H9 (cell line): ENCODE measurements at regions not wholly inside any gene's neighbourhood (a gene's known extent, or its start where the extent isn't known, plus 50 kb on each side); places are given as distances from the start of the nearest gene placed in this dataset.

Source experiments
- DNase-seq: peaks from one replicate; pipeline ENCODE4 v3.0.0-alpha.2; 2017
- H2AFZ ChIP-seq: one replicate; pipeline ENCODE4 v1.6.1; 2013; ENCODE audit warnings: mild to moderate bottlenecking, low read length, control low read depth, moderate library complexity
- H2AK5ac ChIP-seq: 2 replicates; pipeline ENCODE4 v1.6.1; 2013; ENCODE audit warnings: low read length, control low read depth, mixed read lengths; ENCODE audit not compliant: insufficient read length
- H2BK120ac ChIP-seq: one replicate; pipeline ENCODE4 v1.6.1; 2013; ENCODE audit warnings: low read depth, mild to moderate bottlenecking, low read length, control low read depth, inconsistent platforms; ENCODE audit not compliant: poor library complexity, severe bottlenecking
- H2BK12ac ChIP-seq: 2 replicates; pipeline ENCODE4 v1.6.1; 2013; ENCODE audit warnings: low read length, control low read depth, mixed read lengths, low read depth; ENCODE audit not compliant: insufficient read length
- H2BK15ac ChIP-seq: 2 replicates; pipeline ENCODE4 v1.6.1; 2013; ENCODE audit warnings: low read depth, low read length, control low read depth
- H2BK20ac ChIP-seq: one replicate; pipeline ENCODE4 v1.6.1; 2013; ENCODE audit warnings: low read depth, mild to moderate bottlenecking, low read length, control low read depth, inconsistent platforms; ENCODE audit not compliant: poor library complexity, severe bottlenecking
- H2BK5ac ChIP-seq: 2 replicates; pipeline ENCODE4 v1.6.1; 2013; ENCODE audit warnings: low read length, control low read depth, mixed read lengths; ENCODE audit not compliant: insufficient read length
- H3K14ac ChIP-seq: 2 replicates; pipeline ENCODE4 v1.6.1; 2013; ENCODE audit warnings: low read length, control low read depth; ENCODE audit not compliant: insufficient read depth
- H3K18ac ChIP-seq: 2 replicates; pipeline ENCODE4 v1.6.1; 2013; ENCODE audit warnings: low read depth, mild to moderate bottlenecking, mixed read lengths, low read length, control low read depth; ENCODE audit not compliant: insufficient read length
- H3K23ac ChIP-seq: 2 replicates; pipeline ENCODE4 v1.6.1; 2013; ENCODE audit warnings: low read length, control low read depth, mixed read lengths, low read depth; ENCODE audit not compliant: insufficient read length
- H3K23me2 ChIP-seq: 2 replicates; pipeline ENCODE4 v1.6.1; 2013; ENCODE audit warnings: low read depth, mild to moderate bottlenecking, mixed read lengths, low read length, control low read depth; ENCODE audit not compliant: insufficient read length, poor library complexity, severe bottlenecking
- H3K27ac ChIP-seq: 2 replicates; pipeline ENCODE4 v1.5.1; 2013; ENCODE audit warnings: low read length, control low read depth, mixed read lengths, low read depth; ENCODE audit not compliant: insufficient read length
- H3K27me3 ChIP-seq: 2 replicates; pipeline ENCODE4 v1.6.1; 2013; ENCODE audit warnings: low read length, control low read depth, inconsistent platforms; ENCODE audit not compliant: insufficient read depth
- H3K4ac ChIP-seq: 2 replicates; pipeline ENCODE4 v1.6.1; 2013; ENCODE audit warnings: low read depth, mild to moderate bottlenecking, control low read depth, inconsistent platforms, low read length, moderate library complexity
- H3K4me1 ChIP-seq: 2 replicates; pipeline ENCODE4 v1.6.1; 2013; ENCODE audit warnings: low read length, control low read depth, inconsistent platforms; ENCODE audit not compliant: insufficient read depth
- H3K4me2 ChIP-seq: 2 replicates; pipeline ENCODE4 v1.6.1; 2013; ENCODE audit warnings: low read length, control low read depth, mixed read lengths; ENCODE audit not compliant: insufficient read length, insufficient read depth
- H3K56ac ChIP-seq: 2 replicates; pipeline ENCODE4 v1.6.1; 2013; ENCODE audit warnings: low read depth, mild to moderate bottlenecking, mixed read lengths, low read length, control low read depth; ENCODE audit not compliant: insufficient read length
- H3K79me1 ChIP-seq: 2 replicates; pipeline ENCODE4 v1.6.1; 2013; ENCODE audit warnings: low read depth, mild to moderate bottlenecking, moderate library complexity, low read length, control low read depth, inconsistent platforms; ENCODE audit not compliant: insufficient read depth, poor library complexity, severe bottlenecking
- H3K79me2 ChIP-seq: 2 replicates; pipeline ENCODE4 v1.6.1; 2013; ENCODE audit warnings: low read length, control low read depth, inconsistent platforms; ENCODE audit not compliant: insufficient read depth
- H3K9ac ChIP-seq: 2 replicates; pipeline ENCODE4 v1.6.1; 2013; ENCODE audit warnings: low read length, control low read depth, mixed read lengths; ENCODE audit not compliant: insufficient read length; ENCODE audit errors: extremely low read depth
- H3K9me3 ChIP-seq: one replicate; pipeline ENCODE4 v1.6.1; 2013; ENCODE audit warnings: low read depth, low read length, inconsistent platforms; ENCODE audit not compliant: control insufficient read depth
- H3T11ph ChIP-seq: one replicate; pipeline ENCODE4 v1.6.1; 2013; ENCODE audit warnings: mild to moderate bottlenecking, low read length, control low read depth, inconsistent platforms
- H4K20me1 ChIP-seq: one replicate; pipeline ENCODE4 v1.6.1; 2013; ENCODE audit not compliant: control insufficient read depth, insufficient read length, insufficient read depth
- H4K5ac ChIP-seq: 2 replicates; pipeline ENCODE4 v1.6.1; 2013; ENCODE audit warnings: low read depth, mild to moderate bottlenecking, mixed read lengths, low read length, control low read depth; ENCODE audit not compliant: insufficient read length
- H4K8ac ChIP-seq: replicated peaks from 2 replicates; pipeline ENCODE4 v1.6.1; 2013; ENCODE audit warnings: low read length, control low read depth, mixed read lengths, low read depth; ENCODE audit not compliant: insufficient read length
- H4K91ac ChIP-seq: 2 replicates; pipeline ENCODE4 v1.6.1; 2013; ENCODE audit warnings: low read depth, mild to moderate bottlenecking, moderate library complexity, mixed read lengths, low read length, control low read depth; ENCODE audit not compliant: insufficient read length
- H3K27ac Mint-ChIP-seq, 3 experiments: 2 replicates in 2 of 3; 3 replicates in 1 of 3; pipeline ENCODE4 v1.8.0; 2020 to 2021; ENCODE audit warnings: mixed read lengths in 3 of 3, mild to moderate bottlenecking in 1 of 3, moderate library complexity in 1 of 3
- H3K27me3 Mint-ChIP-seq: 2 replicates; pipeline ENCODE4 v1.8.0; 2021; ENCODE audit warnings: low read depth, mild to moderate bottlenecking, moderate library complexity, mixed read lengths
- H3K36me3 Mint-ChIP-seq, 3 experiments: 2 replicates in 2 of 3; 3 replicates in 1 of 3; pipeline ENCODE4 v1.8.0; 2020 to 2021; ENCODE audit warnings: low read depth in 3 of 3, mixed read lengths in 3 of 3; ENCODE audit not compliant: insufficient read depth in 1 of 3
- H3K4me1 Mint-ChIP-seq, 2 experiments: 2 replicates each; pipeline ENCODE4 v1.8.0; 2020; ENCODE audit warnings: mixed read lengths in 2 of 2
- H3K4me3 Mint-ChIP-seq, 2 experiments: 2 replicates in 1 of 2; 3 replicates in 1 of 2; pipeline ENCODE4 v1.8.0; 2020 to 2021; ENCODE audit warnings: mild to moderate bottlenecking in 2 of 2, mixed read lengths in 2 of 2, moderate library complexity in 1 of 2
- H3K9me3 Mint-ChIP-seq, 2 experiments: 2 replicates in 1 of 2; 3 replicates in 1 of 2; pipeline ENCODE4 v1.8.0; 2020; ENCODE audit warnings: mild to moderate bottlenecking in 2 of 2, mixed read lengths in 2 of 2, moderate library complexity in 1 of 2
- WGBS: extraction: QIAGEN DNeasy Blood & Tissue Kit; methylation state at CpG from one replicate; pipeline ENCODE4 v1.1.7; 2013; ENCODE audit warnings: missing lambda C conversion rate, low lambda C conversion rate, mixed read lengths; ENCODE audit not compliant: insufficient read length; ENCODE audit errors: extremely low coverage; 5-methylcytosine and 5-hydroxymethylcytosine counted together
- TF ChIP-seq, protein P1 (sequence below): fragments of 200-600 bp; sonication (generic); conservative IDR thresholded peaks from 3 replicates; pipeline ENCODE4 v1.8.0; 2021; ENCODE audit warnings: antibody characterized with exemption, mild to moderate bottlenecking

GRCh38 chr3:61372723-61373122 lies 121.5 kb upstream of the FHIT start:
- Histone ChIP-seq H3K23me2 (no peaks in the 10 kb centered on the region), H3K27me3 (no peaks in the 10 kb centered on the region), H2BK20ac (no peak overlapping the region), H3K4me2 (no peak overlapping the region), H2BK5ac (no peak overlapping the region), H2BK15ac (no peak overlapping the region), H2BK12ac (no peak overlapping the region), H2BK120ac (no peak overlapping the region), H3K14ac (no peak overlapping the region), H3K56ac (no peak overlapping the region), H2AFZ (no peak overlapping the region), H3T11ph (no peak overlapping the region), H3K9ac (no peak overlapping the region), H3K4me1 (no peaks in the 10 kb centered on the region), H3K18ac (no peak overlapping the region), H3K9me3 (no peaks in the 10 kb centered on the region), H3K79me2 (no peaks in the 10 kb centered on the region), H2AK5ac (no peak overlapping the region), H3K23ac (no peak overlapping the region), H4K20me1 (no peaks in the 10 kb centered on the region), H3K79me1 (no peaks in the 10 kb centered on the region), H4K5ac (no peak overlapping the region), H3K27ac (no peak overlapping the region), H4K91ac (no peak overlapping the region), H4K8ac (no peak overlapping the region), H3K4ac (no peak overlapping the region)
- H3K27ac Mint-ChIP-seq = no peak overlapping the region
- H3K4me1 Mint-ChIP-seq = no peaks in the 10 kb centered on the region
- no peaks in the 10 kb centered on the region for H3K27me3 Mint-ChIP-seq
- TF ChIP-seq, protein P1, sequence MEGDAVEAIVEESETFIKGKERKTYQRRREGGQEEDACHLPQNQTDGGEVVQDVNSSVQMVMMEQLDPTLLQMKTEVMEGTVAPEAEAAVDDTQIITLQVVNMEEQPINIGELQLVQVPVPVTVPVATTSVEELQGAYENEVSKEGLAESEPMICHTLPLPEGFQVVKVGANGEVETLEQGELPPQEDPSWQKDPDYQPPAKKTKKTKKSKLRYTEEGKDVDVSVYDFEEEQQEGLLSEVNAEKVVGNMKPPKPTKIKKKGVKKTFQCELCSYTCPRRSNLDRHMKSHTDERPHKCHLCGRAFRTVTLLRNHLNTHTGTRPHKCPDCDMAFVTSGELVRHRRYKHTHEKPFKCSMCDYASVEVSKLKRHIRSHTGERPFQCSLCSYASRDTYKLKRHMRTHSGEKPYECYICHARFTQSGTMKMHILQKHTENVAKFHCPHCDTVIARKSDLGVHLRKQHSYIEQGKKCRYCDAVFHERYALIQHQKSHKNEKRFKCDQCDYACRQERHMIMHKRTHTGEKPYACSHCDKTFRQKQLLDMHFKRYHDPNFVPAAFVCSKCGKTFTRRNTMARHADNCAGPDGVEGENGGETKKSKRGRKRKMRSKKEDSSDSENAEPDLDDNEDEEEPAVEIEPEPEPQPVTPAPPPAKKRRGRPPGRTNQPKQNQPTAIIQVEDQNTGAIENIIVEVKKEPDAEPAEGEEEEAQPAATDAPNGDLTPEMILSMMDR = no peak
- DNase-seq = no peak
- H3K9me3 Mint-ChIP-seq = no peaks in the 10 kb centered on the region
- no CpG with 5 or more reads among the region's 1 CpG for WGBS
- no peak overlapping the region for H3K4me3 Mint-ChIP-seq
- H3K36me3 Mint-ChIP-seq = no peaks in the 10 kb centered on the region
